Left forelimb (tissue), 1 donor: ENCODE measurements at regions not wholly inside any gene's neighbourhood (a gene's known extent, or its start where the extent isn't known, plus 50 kb on each side); places are given as distances from the start of the nearest gene placed in this dataset.
"Not testable (repeated sequence)": the region's sequence is repeated elsewhere in the genome, so short reads cannot be mapped to it uniquely, and the experiment has no call there.

ENCODE experiments used
- DNase-seq: peaks from one replicate; pipeline ENCODE4 v3.0.0-alpha.2; 2018; ENCODE audit warnings: low spot score

GRCh38 chr7:142469696-142470543 is 212.1 kb upstream of the PRSS58 start:
- no peak for DNase-seq

GRCh38 chr7:142468871-142469665 is 211.2 kb upstream of the PRSS58 start:
- no peak for DNase-seq

- not testable (repeated sequence) for DNase-seq
Observed at GRCh38 chr7:142467056-142467655, 209.3 kb upstream of the PRSS58 start.

- DNase-seq: no peak
Observed at GRCh38 chr7:142463401-142463850, 205.6 kb upstream of the PRSS58 start.

GRCh38 chr7:142461437-142461836 is 203.6 kb upstream of the PRSS58 start:
- DNase-seq: no peak

GRCh38 chr7:142460402-142461117 is 202.7 kb upstream of the PRSS58 start:
- DNase-seq: no peak

- peak; percentile 71 for DNase-seq
Observed at GRCh38 chr7:142459551-142459963, 201.7 kb upstream of the PRSS58 start.

- DNase-seq: no peak
Observed at GRCh38 chr7:142457146-142457703, 199.4 kb upstream of the PRSS58 start.

- DNase-seq: no peak
Observed at GRCh38 chr7:142455392-142455791, 197.5 kb upstream of the PRSS58 start.

- DNase-seq: no peak
Observed at GRCh38 chr7:142454862-142455261, 197.0 kb upstream of the PRSS58 start.

GRCh38 chr7:142452791-142453190 is 194.9 kb upstream of the PRSS58 start:
- no peak for DNase-seq

- no peak for DNase-seq
Observed at GRCh38 chr7:142451817-142452216, 194.0 kb upstream of the PRSS58 start.

GRCh38 chr7:142451296-142451695 is 193.4 kb upstream of the PRSS58 start:
- DNase-seq: no peak

GRCh38 chr7:142450695-142451094 is 192.8 kb upstream of the PRSS58 start:
- no peak for DNase-seq

GRCh38 chr7:142450206-142450605 is 192.3 kb upstream of the PRSS58 start:
- DNase-seq: no peak

- not testable (repeated sequence) for DNase-seq
Observed at GRCh38 chr7:142448857-142449256, 191.0 kb upstream of the PRSS58 start.

- DNase-seq: no peak
Observed at GRCh38 chr7:142447762-142448161, 189.9 kb upstream of the PRSS58 start.

GRCh38 chr7:142445019-142445686 is 187.3 kb upstream of the PRSS58 start:
- no peak for DNase-seq

- no peak for DNase-seq
Observed at GRCh38 chr7:142443216-142444010, 185.6 kb upstream of the PRSS58 start.

- DNase-seq: no peak
Observed at GRCh38 chr7:142442396-142442795, 184.5 kb upstream of the PRSS58 start.
